Activated naive CD4-positive, alpha-beta T cell treated with anti-CD3 and anti-CD28 coated beads for 36 hours (primary cell): ENCODE measurements at regions not wholly inside any gene's neighbourhood (a gene's known extent, or its start where the extent isn't known, plus 50 kb on each side); places are given as distances from the start of the nearest gene placed in this dataset.
"Not testable (repeated sequence)": the region's sequence is repeated elsewhere in the genome, so short reads cannot be mapped to it uniquely, and the experiment has no call there.

Experiments
- CTCF ChIA-PET: fragments of 350-600 bp; sonication (Branson Sonifier 250); formaldehyde crosslinking; loops from one replicate; lab custom pipeline; 2021; ENCODE audit warnings: antibody characterized with exemption; lab: Charles Lee
- DNase-seq: peaks from one replicate; pipeline ENCODE4 v3.0.0-alpha.2; 2020
- H3K27ac Mint-ChIP-seq: one replicate; pipeline ENCODE4 v1.8.0; 2021; ENCODE audit warnings: mild to moderate bottlenecking, mixed read lengths
- H3K27me3 Mint-ChIP-seq: one replicate; pipeline ENCODE4 v1.8.0; 2021; ENCODE audit warnings: low read depth, mixed read lengths
- H3K36me3 Mint-ChIP-seq: one replicate; pipeline ENCODE4 v1.8.0; 2021; ENCODE audit warnings: low read depth, mixed read lengths
- H3K4me1 Mint-ChIP-seq: one replicate; pipeline ENCODE4 v1.8.0; 2021; ENCODE audit warnings: low read depth, mixed read lengths
- H3K4me3 Mint-ChIP-seq: one replicate; pipeline ENCODE4 v1.8.0; 2021; ENCODE audit warnings: mild to moderate bottlenecking, moderate library complexity, mixed read lengths
- H3K9me3 Mint-ChIP-seq: one replicate; pipeline ENCODE4 v1.8.0; 2021; ENCODE audit warnings: mixed read lengths
- intact Hi-C: fragments of 100-400 bp; cut with micrococcal nuclease; formaldehyde crosslinking; loops from one replicate; pipeline ENCODE4 v1.15.1; 2023

- H3K4me3 Mint-ChIP-seq, H3K9me3 Mint-ChIP-seq, H3K4me1 Mint-ChIP-seq, DNase-seq, H3K27me3 Mint-ChIP-seq, H3K36me3 Mint-ChIP-seq, intact Hi-C loops, H3K27ac Mint-ChIP-seq: not testable (repeated sequence)
- CTCF ChIA-PET: interaction anchor here (0.7 kb wide), 1 partner anchor 182 kb away, joined by 3 read pairs; no protein-coding TSS in a partner anchor
Observed at GRCh38 chr3:182431972-182432371, 361.3 kb upstream of the ATP11B start.

- CTCF ChIA-PET: no interaction called here
- Mint-ChIP-seq H3K4me3 (no peak overlapping the region), H3K36me3 (no peaks in the 10 kb centered on the region), H3K27ac (no peak overlapping the region), H3K9me3 (no peaks in the 10 kb centered on the region), H3K4me1 (no peaks in the 10 kb centered on the region), H3K27me3 (no peaks in the 10 kb centered on the region)
- DNase-seq: no peak
- intact Hi-C loops: no loop called here
Observed at GRCh38 chr3:182435860-182436259, 357.4 kb upstream of the ATP11B start.

GRCh38 chr3:182436547-182436946 lies 356.8 kb upstream of the ATP11B start:
- intact Hi-C loops: no loop called here
- Mint-ChIP-seq H3K27ac (no peak overlapping the region), H3K4me3 (no peak overlapping the region), H3K36me3 (no peaks in the 10 kb centered on the region), H3K9me3 (no peaks in the 10 kb centered on the region), H3K4me1 (no peaks in the 10 kb centered on the region), H3K27me3 (no peaks in the 10 kb centered on the region)
- CTCF ChIA-PET: no interaction called here
- no peak for DNase-seq

GRCh38 chr3:182438398-182438797 lies 354.9 kb upstream of the ATP11B start:
- intact Hi-C loops: no loop called here
- no peaks in the 10 kb centered on the region for H3K4me1 Mint-ChIP-seq
- H3K27ac Mint-ChIP-seq: no peak overlapping the region
- no peak for DNase-seq
- H3K36me3 Mint-ChIP-seq: no peaks in the 10 kb centered on the region
- H3K27me3 Mint-ChIP-seq: no peaks in the 10 kb centered on the region
- CTCF ChIA-PET: no interaction called here
- H3K4me3 Mint-ChIP-seq: no peak overlapping the region
- no peaks in the 10 kb centered on the region for H3K9me3 Mint-ChIP-seq

- intact Hi-C loops: no loop called here
- DNase-seq: no peak
- CTCF ChIA-PET: no interaction called here
- Mint-ChIP-seq H3K4me3 (no peak overlapping the region), H3K4me1 (no peaks in the 10 kb centered on the region), H3K27me3 (no peaks in the 10 kb centered on the region), H3K36me3 (no peaks in the 10 kb centered on the region), H3K27ac (no peak overlapping the region), H3K9me3 (no peaks in the 10 kb centered on the region)
Observed at GRCh38 chr3:182440101-182440500, 353.2 kb upstream of the ATP11B start.

GRCh38 chr3:182445576-182445975 lies 347.7 kb upstream of the ATP11B start:
- Mint-ChIP-seq H3K27me3 (no peaks in the 10 kb centered on the region), H3K27ac (no peak overlapping the region), H3K4me1 (no peaks in the 10 kb centered on the region), H3K9me3 (no peaks in the 10 kb centered on the region), H3K36me3 (no peaks in the 10 kb centered on the region), H3K4me3 (no peak overlapping the region)
- intact Hi-C loops: no loop called here
- no peak for DNase-seq
- CTCF ChIA-PET: no interaction called here

- intact Hi-C loops: no loop called here
- Mint-ChIP-seq H3K4me1 (no peaks in the 10 kb centered on the region), H3K4me3 (no peak overlapping the region), H3K27me3 (no peaks in the 10 kb centered on the region), H3K36me3 (no peaks in the 10 kb centered on the region), H3K27ac (no peak overlapping the region), H3K9me3 (no peaks in the 10 kb centered on the region)
- CTCF ChIA-PET: no interaction called here
- DNase-seq: no peak
Observed at GRCh38 chr3:182450942-182451787, 342.1 kb upstream of the ATP11B start.

DNA sequence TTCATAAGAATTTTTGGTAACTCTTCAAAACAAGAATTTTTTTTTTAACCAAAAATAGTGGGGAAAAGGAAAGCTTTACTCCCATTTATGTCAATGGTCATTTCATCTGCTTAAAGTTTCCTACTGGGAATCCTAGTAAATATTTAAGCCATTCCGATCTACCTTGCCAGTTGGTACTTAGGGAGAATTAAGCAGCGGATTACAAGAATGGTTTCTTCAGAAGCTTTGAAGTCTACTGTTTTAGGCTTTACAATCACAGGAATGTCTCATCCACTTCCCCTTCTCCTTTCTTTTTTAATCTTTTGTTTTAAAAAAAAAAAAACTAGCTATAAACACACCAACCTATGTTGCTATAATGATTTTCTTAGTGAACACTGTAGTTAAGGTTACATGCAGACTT lies 341.4 kb upstream of the ATP11B start:
- H3K9me3 Mint-ChIP-seq: no peaks in the 10 kb centered on the region
- H3K36me3 Mint-ChIP-seq: no peaks in the 10 kb centered on the region
- H3K4me3 Mint-ChIP-seq: no peak overlapping the region
- DNase-seq: no peak
- intact Hi-C loops: no loop called here
- CTCF ChIA-PET: no interaction called here
- H3K27ac Mint-ChIP-seq: no peak overlapping the region
- H3K4me1 Mint-ChIP-seq: no peaks in the 10 kb centered on the region
- no peaks in the 10 kb centered on the region for H3K27me3 Mint-ChIP-seq

DNA sequence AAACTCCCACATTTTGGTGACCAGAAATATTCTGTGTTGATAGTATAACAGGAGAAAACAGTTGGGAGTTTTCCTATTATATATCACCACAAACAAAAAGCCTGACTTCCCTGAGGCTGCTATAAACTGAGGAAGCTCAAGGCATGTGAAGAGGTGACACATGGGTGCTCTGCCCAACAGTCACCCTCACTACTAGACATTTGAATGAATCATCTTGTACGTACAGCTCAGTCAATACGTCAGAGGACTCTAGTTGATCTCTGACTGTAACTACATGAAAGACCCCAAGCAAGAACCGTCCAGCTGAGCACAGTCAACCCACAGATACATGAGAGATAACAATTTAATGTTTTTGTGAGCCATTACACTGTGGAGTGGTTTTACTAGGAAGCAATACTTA lies 338.3 kb upstream of the ATP11B start:
- CTCF ChIA-PET: no interaction called here
- H3K4me1 Mint-ChIP-seq: no peaks in the 10 kb centered on the region
- no peak overlapping the region for H3K4me3 Mint-ChIP-seq
- H3K27ac Mint-ChIP-seq: no peak overlapping the region
- DNase-seq: no peak
- no peaks in the 10 kb centered on the region for H3K9me3 Mint-ChIP-seq
- H3K36me3 Mint-ChIP-seq: no peaks in the 10 kb centered on the region
- intact Hi-C loops: no loop called here
- no peaks in the 10 kb centered on the region for H3K27me3 Mint-ChIP-seq

DNA sequence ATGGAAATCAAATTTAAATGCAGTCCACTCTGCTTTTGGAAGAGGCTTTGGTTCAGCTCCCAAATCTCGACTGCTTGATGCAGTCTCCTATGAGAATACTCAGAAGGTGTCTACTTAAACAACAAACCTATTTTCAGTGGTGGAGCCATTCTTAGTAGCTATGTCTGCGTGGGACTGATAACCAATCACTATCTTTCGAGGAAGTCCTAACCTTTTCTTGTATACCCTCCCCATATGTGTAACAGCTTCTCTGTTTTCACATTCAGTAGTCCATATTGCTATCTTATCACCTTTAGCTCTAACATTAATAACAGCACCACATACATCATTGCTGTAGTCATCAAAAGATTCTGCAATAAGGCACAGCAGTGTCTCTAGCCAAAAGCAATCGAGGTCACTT lies 333.0 kb upstream of the ATP11B start:
- no peak overlapping the region for H3K27ac Mint-ChIP-seq
- CTCF ChIA-PET: no interaction called here
- no peaks in the 10 kb centered on the region for H3K4me1 Mint-ChIP-seq
- DNase-seq: no peak
- peaks cover 3% of the 10 kb centered on the region for H3K27me3 Mint-ChIP-seq
- H3K36me3 Mint-ChIP-seq: no peaks in the 10 kb centered on the region
- intact Hi-C loops: no loop called here
- H3K4me3 Mint-ChIP-seq: no peak overlapping the region
- no peaks in the 10 kb centered on the region for H3K9me3 Mint-ChIP-seq

GRCh38 chr3:182462152-182462551 lies 331.2 kb upstream of the ATP11B start:
- DNase-seq: no peak
- Mint-ChIP-seq H3K27me3 (peaks cover 3% of the 10 kb centered on the region), H3K9me3 (no peaks in the 10 kb centered on the region), H3K27ac (no peak overlapping the region), H3K36me3 (no peaks in the 10 kb centered on the region), H3K4me1 (no peaks in the 10 kb centered on the region), H3K4me3 (no peak overlapping the region)
- CTCF ChIA-PET: no interaction called here
- intact Hi-C loops: no loop called here

DNA sequence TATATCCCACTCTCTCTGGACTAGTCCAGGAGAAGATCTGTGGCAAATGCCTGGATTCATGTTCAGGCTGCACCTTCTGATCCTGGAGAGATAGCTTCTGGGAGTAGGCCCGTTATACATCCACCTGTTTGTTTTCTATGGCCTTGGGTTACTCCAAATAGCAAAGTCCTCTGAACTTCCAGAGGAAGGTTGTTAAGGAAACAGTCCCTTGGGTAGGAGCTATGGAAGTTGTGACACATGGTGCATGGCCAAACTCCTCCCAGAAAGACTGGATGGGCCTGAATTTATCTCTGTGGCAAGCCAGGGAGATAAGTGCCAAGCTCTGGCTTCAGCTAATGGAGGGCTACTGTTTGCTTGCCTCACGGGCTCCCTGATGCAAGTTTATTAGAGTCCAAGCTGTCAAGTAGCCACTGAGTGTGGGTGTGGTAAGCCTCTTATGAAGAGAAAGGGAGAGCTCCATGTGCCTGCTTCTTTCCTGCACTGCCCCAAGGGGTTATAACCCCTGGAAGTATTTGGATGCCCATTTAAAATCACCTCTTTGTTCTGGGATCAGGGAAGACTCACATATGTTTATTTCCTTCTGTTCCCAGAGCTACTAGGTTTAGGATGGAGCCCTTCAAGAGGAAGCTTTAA lies 328.7 kb upstream of the ATP11B start:
- DNase-seq: no peak
- Mint-ChIP-seq H3K36me3 (no peaks in the 10 kb centered on the region), H3K4me3 (no peak overlapping the region), H3K27me3 (peaks cover 3% of the 10 kb centered on the region), H3K27ac (no peak overlapping the region), H3K4me1 (no peaks in the 10 kb centered on the region), H3K9me3 (no peaks in the 10 kb centered on the region)
- intact Hi-C loops: no loop called here
- CTCF ChIA-PET: interaction anchor here (0.6 kb wide), 2 partner anchors 755 to 1556 kb away, joined by 3 to 4 read pairs; no protein-coding TSS in a partner anchor
